CD4-positive, alpha-beta T cell treated with Interleukin-17A for 1 hour (primary cell): ENCODE measurements at regions not wholly inside any gene's neighbourhood (a gene's known extent, or its start where the extent isn't known, plus 50 kb on each side); places are given as distances from the start of the nearest gene placed in this dataset.
"Not testable (repeated sequence)": the region's sequence is repeated elsewhere in the genome, so short reads cannot be mapped to it uniquely, and the experiment has no call there.

Experiments
- DNase-seq: peaks from one replicate; pipeline ENCODE4 v3.0.0-alpha.2; 2020

DNA sequence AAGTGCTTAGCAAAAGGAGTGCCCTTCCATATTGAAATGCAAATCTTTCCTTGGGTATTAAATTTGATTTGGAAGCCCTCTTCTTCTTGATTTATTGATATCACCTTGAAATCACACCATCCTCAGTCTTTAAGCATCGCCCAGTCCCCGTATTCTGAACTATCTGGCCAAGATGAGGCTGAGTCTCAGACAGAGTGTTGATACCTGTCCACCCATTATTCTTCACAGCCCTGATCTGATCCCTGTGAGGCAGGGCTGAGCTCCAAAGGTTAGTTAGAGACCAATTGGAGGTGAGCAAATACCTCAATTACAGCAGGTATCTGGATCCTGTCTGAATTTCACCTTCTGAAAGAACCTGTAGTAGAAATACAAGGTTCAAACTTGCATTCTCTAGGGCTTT is 326.3 kb downstream of the FAT3 start:
- DNase-seq, result no peak

DNA sequence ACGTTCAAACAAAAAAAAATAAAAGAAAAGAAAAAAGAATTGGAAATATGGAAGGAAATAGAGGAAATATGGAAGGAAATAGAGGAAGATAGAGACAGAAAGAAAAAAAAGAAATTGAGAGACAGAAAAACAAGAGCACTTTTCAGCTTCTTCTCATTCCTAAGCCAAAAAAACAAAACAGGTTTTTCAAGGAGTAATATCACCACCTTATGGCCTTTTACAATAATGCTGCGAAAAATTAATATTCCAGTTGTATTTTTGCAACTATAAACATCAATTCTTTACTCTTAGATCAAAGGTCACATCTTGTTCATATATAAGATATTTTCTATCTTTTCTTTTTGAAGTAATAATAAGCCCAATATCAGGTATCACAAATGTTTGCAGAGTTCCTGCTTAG is 328.3 kb downstream of the FAT3 start:
- no peak for DNase-seq

DNA sequence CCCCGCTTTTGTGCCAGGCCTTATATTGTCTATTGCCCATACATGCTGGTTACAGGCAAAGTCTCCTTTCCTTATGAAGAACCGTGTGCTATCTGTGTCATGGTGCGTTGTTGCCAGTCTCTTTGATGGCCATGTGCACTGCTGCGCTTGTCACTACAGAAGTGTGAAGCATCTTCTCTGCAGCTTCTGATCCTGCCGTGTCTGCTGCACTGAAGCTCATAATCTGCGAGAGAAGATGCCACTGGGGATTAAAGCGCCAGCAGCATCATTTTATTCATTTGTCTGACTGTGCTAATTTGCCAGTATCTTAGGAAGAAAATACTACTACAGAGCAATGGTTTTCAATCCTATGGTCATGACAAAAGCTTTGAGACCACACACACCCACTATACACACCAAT is 330.1 kb downstream of the FAT3 start:
- no peak for DNase-seq

DNA sequence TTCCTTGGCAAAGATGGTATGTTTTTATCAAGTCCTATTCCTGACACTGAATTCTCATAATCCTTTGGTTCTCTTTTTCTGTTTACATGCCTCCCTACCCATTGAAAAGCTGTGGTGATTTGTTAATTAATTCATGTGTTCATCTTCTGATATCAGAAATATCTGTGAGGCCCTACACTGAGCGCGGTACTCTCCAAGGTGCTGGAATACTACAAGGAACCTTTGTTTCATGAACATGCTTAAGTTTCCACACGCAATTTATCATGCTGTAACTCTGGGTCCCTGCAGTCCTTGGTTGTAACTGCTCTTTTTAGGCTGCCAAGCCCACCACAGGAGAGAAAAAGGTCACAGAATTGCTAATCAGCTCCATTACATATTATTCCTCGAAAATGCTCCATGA is 331.8 kb downstream of the FAT3 start:
- DNase-seq, result no peak

DNA sequence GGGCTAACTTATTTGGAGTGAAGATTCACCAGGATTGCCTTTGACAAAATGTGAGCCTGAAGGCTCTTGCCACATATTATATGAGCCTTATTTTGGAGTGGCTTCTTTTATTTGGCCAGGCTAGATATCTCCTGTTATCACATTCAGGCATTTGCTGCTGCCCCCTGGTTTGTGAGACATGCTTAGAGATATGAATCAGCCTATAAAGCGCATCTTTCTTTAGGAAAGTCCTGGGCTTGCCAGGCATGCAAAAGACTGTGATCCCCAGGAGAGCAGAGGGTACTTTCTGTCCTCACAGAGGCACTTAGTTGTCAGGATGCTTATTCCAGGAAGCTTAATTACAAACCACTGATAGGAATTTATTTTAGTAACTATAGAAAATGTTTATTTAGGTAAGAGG is 333.3 kb downstream of the FAT3 start:
- DNase-seq, result no peak

DNA sequence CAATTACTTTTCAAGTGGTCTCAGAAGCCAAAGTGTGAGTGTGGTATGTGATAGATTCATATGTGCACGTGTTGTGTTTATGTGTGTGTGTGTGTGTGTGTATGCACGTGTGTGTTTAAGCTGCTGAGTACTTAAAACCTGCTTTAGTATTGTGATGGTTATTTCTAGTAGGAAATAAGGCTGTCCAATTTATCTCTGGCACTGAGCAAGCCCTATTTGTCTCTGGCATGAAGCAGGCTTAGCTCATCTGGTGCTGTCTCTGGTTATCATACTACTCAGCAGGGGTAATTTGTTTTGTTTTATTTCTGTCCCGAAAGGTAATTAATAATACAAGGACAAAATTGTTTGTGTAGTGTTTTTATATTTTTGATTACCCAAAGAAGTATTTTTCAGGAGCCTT is 333.7 kb downstream of the FAT3 start:
- no peak for DNase-seq

DNA sequence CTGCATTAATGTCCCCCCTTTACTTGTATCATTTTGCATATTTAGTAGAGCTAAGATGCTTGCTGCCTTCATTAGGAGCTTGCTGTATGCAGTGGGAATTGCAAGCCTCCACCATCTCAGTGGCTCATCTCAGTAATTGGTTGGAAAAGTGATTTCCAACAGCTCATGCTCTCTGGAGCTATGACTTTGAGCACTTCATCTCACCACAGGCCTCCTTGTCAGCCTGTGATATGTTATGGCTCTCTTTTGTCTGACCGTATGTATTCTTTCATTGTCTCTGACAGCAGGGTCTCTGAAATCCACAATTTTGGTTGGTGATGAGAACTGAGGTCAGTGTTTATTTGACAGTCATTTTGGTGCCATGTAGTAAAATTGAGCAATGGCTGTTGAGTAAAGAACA is 345.1 kb downstream of the FAT3 start:
- no peak for DNase-seq

DNA sequence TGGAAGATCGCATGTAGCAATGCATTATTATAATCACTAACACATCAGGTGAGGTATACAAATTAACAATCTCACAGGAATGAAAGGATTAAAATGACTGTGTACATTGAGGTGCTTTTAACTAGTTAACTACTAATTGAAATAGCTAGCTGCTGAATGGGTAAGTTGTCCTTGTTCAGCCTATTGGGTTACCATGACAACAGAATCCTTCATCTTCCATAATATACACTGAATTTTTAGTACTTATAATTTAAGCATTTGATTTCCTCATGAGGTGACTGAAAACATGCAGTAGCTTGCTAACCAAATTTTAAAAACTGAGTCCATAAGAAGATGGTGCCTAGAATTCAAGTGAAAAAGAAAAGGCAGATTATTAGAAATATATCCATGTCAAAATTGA is 347.9 kb downstream of the FAT3 start:
- no peak for DNase-seq

DNA sequence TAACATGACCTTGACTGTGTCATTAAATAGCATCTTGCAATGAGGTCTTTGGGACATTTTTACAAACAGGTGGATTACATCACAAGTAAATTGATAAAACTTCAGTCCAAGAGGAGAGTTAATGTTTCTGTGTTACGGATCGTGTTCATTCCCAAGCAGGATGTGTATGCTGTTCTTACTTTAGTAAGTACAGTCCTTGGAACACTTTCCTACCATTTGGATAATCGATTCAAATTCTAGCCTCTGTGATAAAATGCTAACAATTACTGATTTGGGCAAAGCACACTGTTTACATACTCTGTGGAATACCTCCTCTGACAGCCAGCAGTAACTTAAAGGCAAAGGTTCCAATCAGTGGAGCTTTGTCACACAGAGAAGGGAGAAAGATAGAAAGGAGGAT is 351.7 kb downstream of the FAT3 start:
- no peak for DNase-seq

DNA sequence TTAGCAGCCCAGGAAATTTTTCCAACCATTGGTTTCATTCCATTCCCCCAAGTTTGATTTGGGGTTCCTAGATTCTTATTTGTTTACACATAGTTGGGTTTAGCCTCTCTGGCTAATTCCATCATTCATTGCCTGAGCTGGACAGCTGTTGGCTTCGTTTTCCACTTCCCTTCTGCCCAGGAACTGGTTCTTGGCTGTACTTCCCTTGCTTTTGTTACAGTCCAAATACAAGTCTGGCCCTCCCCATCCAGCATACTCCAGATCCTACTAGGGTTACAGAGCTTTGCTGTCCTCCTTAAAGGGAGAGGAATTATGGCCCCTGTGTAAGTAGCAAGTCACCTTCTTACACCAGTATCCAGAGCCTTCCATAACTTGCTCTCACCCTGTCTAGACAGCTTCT is 356.3 kb downstream of the FAT3 start:
- DNase-seq, result no peak

DNA sequence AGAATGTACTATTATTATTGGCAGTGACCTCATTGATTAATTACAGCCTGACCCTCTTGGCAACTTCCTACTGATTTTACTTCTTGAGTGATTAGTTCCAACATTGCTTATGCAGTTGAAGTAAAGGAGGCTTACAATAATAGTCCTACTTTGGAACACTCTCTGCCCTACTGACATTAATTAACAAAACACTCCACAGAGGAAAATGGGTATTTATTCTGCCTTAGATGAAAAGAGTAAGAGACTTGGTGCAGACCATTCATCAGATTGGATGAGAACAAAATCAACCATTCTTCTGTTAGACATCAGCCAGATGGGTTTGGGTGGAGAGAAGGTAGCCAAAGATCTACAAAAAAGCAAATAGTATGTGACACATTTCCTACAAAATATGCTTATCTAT is 363.8 kb downstream of the FAT3 start:
- DNase-seq, result no peak

DNA sequence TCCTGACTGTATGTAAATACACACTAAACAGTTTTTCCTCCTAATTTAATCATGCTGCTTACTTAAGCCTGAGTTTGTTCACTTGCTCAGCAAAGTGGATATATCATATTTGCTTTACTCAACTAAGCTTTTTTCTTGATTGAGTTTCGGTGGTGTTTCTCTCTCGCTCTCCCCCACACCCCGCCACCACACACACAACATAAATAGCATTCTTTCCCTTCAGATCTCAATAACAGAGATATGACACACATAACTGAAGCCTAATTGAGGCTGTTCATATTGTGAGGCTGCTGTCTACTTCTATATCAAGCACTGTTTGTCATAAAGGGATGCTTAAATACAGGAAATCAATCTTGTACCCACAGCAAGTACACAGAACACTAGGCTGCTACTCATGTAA is 364.9 kb downstream of the FAT3 start:
- no peak for DNase-seq

DNA sequence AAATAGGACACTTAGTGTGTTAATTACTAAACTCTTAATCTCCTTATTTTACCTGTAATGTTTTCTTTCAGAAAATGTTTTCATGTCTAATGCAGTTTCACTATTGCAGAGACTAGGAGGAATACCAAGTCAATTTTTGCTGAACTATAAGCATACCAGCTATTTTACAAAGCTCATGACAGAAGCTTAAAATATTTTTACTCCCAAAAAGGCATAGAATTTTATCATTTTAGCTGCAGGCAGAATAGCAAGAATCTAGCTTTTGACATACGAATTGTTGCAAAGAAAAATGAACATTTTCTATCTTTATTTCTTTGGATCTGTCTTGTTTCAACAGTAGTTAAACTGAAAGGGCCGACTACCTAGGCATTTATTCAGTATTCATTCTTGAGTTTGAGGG is 366.9 kb downstream of the FAT3 start:
- DNase-seq, result no peak

DNA sequence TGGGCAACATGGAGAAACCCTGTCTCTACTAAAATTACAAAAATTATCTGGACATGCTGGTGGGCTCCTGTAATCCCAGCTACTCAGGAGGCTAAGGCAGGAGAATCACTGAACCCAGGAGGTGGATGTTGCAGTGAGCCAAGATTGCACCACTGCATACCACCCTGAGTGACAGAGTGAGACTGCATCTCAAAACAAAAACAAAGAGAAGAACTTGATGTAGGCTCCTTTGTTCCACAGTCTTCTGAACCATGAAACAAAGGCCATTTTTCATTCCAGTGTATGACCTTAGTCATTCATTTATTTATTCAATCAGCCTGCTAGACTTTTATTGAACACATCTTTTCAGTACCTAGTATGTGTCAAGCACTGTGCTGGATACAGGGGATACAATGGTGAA is 369.6 kb downstream of the FAT3 start:
- DNase-seq, result no peak

DNA sequence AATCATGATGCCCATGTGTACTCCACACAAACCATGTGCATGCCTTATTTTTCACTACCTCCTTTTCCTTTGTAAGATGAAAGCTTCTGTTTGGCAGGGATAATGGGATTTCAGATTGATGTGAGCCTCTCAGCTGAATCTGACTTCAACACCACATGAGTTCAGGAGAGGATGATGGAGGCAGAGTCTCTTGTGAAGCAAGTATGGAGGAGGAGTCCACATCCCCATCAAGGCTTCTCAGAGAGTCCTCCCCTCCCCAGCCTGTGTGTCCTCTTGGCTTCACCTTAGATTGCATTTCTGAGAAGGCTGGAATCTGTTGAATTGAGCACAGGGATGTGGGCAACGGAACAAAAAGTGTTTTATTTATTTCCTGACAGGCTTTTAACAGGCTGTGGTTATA is 370.4 kb downstream of the FAT3 start:
- DNase-seq, result no peak

DNA sequence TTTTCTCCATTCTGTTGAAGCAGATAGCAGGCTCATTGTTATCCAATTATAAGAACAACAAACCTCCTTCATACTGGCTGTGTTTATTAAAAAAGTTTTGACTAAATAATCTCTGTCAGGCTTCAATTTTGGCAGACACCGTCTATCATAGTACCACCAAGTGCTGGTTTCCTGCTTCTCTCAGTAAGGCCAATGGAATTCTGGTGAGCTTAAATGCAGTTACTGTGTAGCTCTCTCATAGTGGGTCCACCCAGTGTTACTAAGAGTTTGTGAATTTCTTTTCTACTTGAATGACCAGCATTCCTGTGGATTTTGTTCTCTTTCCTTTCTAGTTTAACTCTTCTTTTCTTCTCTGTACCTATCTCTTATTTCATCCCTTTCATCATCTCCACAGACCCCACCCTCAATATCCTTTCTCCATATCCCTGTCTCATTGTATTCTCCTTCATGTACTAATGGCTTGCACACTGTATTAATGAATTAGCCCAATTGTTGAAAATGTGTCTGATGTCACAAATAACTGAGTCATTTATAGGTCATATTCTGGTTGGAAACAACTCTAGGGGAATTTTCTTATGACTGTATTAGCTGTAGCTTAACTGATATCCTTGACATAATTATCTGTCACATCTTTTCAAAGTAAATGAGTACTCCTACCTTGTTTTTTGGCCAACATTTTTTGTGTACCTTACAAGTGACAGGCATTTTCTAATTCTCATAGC is 372.1 kb downstream of the FAT3 start:
- DNase-seq, result no peak

DNA sequence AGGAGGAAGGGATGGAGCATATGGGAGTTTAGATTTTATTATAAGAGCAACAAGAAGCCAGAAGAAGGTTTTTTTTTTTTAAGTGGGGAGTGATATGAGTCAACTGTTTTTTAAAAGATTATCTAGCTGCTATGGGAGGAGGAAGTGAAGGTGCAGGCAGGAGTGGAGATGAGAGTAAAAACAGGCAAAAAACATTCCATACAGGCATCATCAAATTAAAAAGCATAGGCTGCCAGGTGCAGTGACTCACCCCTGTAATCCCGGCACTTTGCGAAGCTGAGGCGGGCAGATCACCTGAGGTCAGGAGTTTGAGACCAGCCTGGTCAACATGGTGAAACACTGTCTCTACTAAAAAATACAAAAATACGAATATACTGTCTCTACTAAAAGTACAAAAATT is 368.4 kb upstream of the MTNR1B start:
- DNase-seq, result no peak

DNA sequence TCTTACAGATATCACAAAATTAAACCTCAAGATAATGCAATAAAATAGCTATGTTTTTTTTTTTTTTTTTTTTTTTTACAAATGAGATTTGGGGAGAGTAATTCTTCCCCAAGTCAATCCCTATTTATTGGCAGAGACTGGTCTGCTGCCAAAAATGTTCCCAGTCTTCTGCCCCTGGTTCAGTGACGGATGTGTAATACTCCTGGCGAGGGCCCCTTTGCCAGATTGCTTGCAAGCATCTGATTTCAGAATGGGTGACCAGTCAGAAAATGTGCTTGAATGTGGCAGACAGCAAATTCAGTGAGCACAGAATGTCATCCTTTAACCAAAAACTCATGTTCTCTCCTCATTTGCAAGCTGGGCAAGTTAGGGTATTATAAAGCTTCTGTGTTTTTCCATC is 363.8 kb upstream of the MTNR1B start:
- DNase-seq, result no peak

DNA sequence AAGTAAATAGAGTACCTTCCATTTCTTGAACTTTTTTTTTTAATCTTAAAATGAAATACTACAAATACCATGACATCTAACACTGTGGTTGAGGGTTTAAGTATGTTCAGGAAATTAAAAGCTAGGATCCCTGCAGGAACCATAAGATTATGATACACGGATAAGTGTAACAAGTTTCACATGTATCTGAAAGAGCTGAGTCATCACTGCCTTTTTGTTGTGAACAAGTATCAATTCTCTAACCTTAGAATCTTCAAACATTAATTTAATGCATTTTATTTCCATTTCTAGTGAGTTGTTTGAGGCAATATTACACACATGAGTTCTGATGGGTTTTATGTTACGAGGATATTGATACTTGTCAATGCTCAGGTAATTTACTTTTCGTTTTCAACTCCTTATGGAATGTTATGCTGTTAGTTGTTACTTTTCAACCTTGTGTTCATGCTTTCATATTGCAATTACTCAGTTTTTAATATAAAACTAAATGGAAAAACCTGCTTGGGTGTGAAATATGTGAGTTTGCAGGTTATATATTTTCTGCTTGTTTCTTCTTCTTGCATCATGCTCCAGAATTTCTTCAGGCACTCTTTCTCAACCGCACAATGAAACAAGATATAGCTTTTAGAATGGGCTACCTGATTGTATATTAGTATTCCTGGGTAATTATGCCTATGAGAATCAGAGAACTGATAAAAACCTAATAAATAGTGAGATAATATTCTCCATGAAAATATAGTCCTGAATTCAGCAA is 361.3 kb upstream of the MTNR1B start:
- DNase-seq, result no peak

DNA sequence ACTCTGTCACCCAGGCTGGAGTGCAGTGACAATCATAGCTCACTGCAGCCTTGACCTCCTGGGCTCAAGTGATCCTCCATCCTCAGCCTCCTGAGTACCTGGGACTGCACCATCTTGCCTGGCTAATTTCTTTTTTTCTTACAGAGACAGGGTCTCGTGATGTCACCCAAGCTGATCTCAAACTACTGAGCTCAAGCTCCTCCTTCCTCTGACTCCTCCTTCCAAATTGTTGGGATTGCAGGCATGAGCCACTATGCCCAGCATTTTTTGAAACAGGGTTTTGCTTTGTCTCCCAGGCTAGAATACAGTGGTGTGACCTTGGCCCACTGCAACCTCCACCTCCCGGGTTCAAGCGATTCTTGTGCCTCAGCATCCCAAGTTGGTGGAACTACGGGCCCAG is 358.3 kb upstream of the MTNR1B start:
- DNase-seq, result no peak

DNA sequence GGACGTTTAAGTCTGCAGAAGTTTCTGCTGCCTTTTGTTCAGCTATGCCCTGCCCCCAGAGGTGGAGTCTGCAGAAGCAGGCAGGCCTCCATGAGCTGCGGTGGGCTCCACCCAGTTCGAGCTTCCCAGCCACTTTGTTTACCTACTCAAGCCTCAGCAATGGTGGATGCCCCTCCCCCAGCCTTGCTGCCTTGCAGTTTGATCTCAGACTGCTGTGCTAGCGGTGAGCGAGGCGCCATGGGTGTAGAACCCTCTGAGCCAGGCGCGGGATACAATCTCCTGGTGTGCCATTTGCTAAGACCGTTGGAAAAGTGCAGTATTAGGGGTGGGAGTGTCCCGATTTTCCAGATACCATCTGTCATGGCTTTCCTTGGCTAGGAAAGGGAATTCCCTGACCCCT is 351.4 kb upstream of the MTNR1B start:
- DNase-seq, result not testable (repeated sequence)

DNA sequence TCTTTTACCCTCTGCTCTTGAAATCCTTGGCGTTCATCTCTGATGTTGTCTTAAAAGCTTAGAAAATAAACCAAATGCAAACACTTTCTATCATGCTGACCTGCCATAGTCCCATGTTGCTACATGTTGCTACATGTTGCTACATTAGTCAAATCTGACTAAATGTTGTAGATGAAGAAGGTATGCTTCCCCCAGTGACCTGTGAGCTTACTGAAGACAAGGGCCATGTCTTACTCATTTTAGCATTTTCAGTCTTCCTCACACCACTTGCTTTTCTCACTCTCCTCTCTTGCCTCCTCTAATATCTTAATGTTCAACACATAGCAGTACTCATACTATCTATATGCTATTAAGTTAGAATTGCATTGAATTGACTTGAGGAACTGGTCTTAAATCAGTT is 346.4 kb upstream of the MTNR1B start:
- DNase-seq, result no peak

DNA sequence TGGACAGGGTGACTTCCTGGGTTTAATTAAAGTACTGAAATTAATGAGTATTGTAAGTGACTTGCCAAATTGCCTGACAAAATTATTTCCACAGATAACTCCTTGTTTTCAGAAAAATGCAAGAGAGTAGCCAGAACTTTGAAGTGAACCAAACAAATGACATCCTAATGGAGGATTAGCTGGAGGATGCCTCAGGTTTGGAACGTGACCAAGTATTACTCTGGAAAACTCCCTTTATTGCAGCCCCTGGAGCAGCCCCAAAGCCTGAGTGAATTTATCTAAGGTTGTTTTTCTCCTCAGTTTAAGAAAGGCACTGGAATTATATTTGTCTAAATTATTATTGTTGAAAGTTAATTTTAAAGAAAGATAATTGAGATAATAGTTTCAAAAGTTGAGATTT is 343.6 kb upstream of the MTNR1B start:
- DNase-seq, result no peak

DNA sequence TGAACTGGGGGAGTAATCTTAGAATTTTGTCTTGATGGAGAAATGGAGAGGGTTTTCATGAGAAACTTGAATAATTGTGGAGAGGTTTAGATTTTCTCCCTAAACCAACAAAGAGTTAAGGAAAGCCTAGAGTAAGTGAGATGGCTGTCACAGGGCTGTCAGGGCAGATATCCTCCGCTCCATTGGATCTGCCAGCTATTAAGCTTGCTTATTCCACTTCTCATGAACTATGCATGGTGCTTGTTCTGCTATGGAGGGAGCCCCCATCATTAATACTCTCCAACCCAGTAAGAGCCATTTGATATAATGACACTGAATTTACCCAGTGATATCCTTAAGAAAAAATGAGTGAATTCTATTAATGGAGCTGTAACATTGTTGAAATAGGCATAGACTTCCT is 342.8 kb upstream of the MTNR1B start:
- DNase-seq, result no peak
